ENCODE measurements at regions not wholly inside any gene's neighbourhood (a gene's known extent, or its start where the extent isn't known, plus 50 kb on each side); places are given as distances from the start of the nearest gene placed in this dataset.

DNA sequence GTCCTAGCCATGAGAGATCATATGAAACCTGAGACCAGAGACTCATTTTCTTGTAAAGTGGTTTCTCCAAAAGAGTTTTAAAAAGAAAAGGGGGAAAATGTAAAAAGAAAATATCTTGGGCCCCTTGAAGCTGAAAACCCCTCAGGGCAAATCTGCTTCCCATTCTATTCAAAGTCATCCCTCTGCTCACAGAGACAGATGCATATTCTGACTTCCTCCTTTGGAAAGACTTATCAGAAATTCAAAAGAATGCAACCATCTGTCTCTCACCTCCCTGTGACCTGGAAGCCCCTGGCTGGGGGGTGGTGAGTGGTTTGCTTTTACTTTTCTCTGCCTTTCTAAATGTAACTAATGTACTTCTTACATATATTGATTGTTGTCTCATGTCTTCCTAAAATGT lies 1154.8 kb downstream of the NSUN3 start:
- no peak for TF ChIP-seq POLR2A (IDR thresholded peaks at IDR 0.05)
- TF ChIP-seq, protein P1, sequence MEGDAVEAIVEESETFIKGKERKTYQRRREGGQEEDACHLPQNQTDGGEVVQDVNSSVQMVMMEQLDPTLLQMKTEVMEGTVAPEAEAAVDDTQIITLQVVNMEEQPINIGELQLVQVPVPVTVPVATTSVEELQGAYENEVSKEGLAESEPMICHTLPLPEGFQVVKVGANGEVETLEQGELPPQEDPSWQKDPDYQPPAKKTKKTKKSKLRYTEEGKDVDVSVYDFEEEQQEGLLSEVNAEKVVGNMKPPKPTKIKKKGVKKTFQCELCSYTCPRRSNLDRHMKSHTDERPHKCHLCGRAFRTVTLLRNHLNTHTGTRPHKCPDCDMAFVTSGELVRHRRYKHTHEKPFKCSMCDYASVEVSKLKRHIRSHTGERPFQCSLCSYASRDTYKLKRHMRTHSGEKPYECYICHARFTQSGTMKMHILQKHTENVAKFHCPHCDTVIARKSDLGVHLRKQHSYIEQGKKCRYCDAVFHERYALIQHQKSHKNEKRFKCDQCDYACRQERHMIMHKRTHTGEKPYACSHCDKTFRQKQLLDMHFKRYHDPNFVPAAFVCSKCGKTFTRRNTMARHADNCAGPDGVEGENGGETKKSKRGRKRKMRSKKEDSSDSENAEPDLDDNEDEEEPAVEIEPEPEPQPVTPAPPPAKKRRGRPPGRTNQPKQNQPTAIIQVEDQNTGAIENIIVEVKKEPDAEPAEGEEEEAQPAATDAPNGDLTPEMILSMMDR (IDR thresholded peaks at IDR 0.05): no peak
